ENCODE measurements at regions not wholly inside any gene's neighbourhood (a gene's known extent, or its start where the extent isn't known, plus 50 kb on each side); places are given as distances from the start of the nearest gene placed in this dataset.

DNA sequence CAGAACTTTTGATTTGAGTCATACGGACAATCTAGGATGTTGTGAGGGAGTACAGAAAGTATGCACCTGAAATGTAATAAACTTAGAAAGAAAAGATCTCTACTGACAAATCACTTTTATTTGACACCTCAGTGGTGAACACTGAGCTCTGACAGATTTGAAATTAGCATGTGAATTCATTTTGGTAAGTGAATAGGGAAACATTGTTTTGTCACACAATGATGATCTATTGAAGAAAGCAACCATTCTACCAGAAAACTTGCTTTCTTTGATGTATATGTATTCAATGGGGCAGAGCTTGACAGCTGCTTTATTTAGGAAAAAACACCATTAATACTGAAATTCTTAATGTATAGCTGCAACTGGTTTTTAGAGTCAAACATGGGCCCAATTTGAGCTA lies 500.5 kb downstream of the CCDC85A start:
- TF ChIP-seq EZH2phosphoT487 (conservative IDR thresholded peaks at IDR 0.05; ENCODE audit: low read length): no peak
- TF ChIP-seq, protein P1, sequence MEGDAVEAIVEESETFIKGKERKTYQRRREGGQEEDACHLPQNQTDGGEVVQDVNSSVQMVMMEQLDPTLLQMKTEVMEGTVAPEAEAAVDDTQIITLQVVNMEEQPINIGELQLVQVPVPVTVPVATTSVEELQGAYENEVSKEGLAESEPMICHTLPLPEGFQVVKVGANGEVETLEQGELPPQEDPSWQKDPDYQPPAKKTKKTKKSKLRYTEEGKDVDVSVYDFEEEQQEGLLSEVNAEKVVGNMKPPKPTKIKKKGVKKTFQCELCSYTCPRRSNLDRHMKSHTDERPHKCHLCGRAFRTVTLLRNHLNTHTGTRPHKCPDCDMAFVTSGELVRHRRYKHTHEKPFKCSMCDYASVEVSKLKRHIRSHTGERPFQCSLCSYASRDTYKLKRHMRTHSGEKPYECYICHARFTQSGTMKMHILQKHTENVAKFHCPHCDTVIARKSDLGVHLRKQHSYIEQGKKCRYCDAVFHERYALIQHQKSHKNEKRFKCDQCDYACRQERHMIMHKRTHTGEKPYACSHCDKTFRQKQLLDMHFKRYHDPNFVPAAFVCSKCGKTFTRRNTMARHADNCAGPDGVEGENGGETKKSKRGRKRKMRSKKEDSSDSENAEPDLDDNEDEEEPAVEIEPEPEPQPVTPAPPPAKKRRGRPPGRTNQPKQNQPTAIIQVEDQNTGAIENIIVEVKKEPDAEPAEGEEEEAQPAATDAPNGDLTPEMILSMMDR (IDR thresholded peaks at IDR 0.05; ENCODE audit: insufficient read depth, low read length, poor library complexity, severe bottlenecking): no peak

Measured in SU-DHL-6 (cell line).